Thyroid gland (tissue), 4 donors: ENCODE measurements at regions not wholly inside any gene's neighbourhood (a gene's known extent, or its start where the extent isn't known, plus 50 kb on each side); places are given as distances from the start of the nearest gene placed in this dataset.

Experiments used
- POLR2A ChIP-seq, 2 donors: fragments of 450-650 bp; IDR thresholded peaks; one replicate each; pipeline ENCODE4 v1.6.1; 2017; ENCODE audit warnings: antibody characterized with exemption in 2 of 2, mild to moderate bottlenecking in 2 of 2, moderate library complexity in 1 of 2
- TF ChIP-seq, protein P1 (sequence below), 6 experiments: fragments of 200-600 bp in 3 of 6; fragments of 450-650 bp in 3 of 6; sonication (generic) in 3 of 6; IDR thresholded peaks; one replicate each; pipeline ENCODE4 v1.5.1; 2016 to 2019; ENCODE audit warnings: antibody characterized with exemption in 6 of 6, mild to moderate bottlenecking in 2 of 6, inconsistent platforms in 1 of 6, moderate library complexity in 1 of 6

DNA sequence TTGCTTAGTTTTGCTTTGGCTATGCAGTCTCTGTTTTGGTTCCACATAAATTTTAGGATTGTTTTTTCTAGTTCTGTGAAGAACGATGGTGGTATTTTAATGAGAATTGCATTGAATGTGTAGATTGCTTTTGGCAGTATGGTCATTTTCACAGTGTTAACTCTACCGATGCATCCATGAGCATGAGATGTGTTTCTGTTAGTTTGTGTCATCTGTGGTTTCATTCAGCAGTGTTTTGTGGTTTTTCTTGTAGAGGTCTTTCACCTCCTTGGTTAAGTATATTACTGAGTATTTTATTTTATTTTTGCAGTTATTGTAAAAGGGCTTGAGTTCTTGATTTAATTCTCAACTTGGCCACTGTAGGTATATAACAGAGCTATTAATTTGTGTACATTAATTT, 78.2 kb upstream of the ZNF92 start:
- TF ChIP-seq, protein P1, sequence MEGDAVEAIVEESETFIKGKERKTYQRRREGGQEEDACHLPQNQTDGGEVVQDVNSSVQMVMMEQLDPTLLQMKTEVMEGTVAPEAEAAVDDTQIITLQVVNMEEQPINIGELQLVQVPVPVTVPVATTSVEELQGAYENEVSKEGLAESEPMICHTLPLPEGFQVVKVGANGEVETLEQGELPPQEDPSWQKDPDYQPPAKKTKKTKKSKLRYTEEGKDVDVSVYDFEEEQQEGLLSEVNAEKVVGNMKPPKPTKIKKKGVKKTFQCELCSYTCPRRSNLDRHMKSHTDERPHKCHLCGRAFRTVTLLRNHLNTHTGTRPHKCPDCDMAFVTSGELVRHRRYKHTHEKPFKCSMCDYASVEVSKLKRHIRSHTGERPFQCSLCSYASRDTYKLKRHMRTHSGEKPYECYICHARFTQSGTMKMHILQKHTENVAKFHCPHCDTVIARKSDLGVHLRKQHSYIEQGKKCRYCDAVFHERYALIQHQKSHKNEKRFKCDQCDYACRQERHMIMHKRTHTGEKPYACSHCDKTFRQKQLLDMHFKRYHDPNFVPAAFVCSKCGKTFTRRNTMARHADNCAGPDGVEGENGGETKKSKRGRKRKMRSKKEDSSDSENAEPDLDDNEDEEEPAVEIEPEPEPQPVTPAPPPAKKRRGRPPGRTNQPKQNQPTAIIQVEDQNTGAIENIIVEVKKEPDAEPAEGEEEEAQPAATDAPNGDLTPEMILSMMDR (IDR thresholded peaks at IDR 0.05), result no peak
- TF ChIP-seq POLR2A (IDR thresholded peaks at IDR 0.05), result no peak
